ENCODE measurements at regions not wholly inside any gene's neighbourhood (a gene's known extent, or its start where the extent isn't known, plus 50 kb on each side); places are given as distances from the start of the nearest gene placed in this dataset.

DNA sequence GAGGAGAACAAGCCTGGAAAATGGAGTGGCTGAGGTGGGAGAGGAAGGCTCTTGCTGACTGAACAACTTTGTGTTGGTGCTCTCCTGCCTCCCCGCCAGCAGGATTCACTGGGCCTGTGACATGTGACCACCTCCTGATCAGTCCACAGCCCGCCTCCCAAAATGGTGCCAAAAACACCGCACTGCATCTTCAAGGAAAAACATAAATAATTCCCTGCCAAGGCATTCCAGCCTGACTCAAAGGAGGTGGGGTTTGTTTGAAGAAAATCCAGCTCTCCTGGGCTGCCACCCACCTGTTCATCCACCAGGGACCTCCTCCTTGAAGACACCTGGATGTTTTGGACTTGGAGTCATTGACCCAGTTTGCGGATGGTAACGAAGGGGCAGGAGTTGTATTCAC, 83.8 kb upstream of the PIWIL1 start:
- TF ChIP-seq EP300 (IDR thresholded peaks at IDR 0.05) (no peak), POLR2A (IDR thresholded peaks at IDR 0.05) (no peak)
- TF ChIP-seq, protein P1, sequence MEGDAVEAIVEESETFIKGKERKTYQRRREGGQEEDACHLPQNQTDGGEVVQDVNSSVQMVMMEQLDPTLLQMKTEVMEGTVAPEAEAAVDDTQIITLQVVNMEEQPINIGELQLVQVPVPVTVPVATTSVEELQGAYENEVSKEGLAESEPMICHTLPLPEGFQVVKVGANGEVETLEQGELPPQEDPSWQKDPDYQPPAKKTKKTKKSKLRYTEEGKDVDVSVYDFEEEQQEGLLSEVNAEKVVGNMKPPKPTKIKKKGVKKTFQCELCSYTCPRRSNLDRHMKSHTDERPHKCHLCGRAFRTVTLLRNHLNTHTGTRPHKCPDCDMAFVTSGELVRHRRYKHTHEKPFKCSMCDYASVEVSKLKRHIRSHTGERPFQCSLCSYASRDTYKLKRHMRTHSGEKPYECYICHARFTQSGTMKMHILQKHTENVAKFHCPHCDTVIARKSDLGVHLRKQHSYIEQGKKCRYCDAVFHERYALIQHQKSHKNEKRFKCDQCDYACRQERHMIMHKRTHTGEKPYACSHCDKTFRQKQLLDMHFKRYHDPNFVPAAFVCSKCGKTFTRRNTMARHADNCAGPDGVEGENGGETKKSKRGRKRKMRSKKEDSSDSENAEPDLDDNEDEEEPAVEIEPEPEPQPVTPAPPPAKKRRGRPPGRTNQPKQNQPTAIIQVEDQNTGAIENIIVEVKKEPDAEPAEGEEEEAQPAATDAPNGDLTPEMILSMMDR (IDR thresholded peaks at IDR 0.05): no peak
